ENCODE measurements at regions not wholly inside any gene's neighbourhood (a gene's known extent, or its start where the extent isn't known, plus 50 kb on each side); places are given as distances from the start of the nearest gene placed in this dataset.

- no peak overlapping the region for H3K27ac ChIP-seq
- TF ChIP-seq CTCF (conservative IDR thresholded peaks at IDR 0.05), result no peak
Observed at GRCh38 chr5:65098393-65098792, 329.7 kb downstream of the CWC27 start.

All from VCaP (cell line).